ENCODE measurements at regions not wholly inside any gene's neighbourhood (a gene's known extent, or its start where the extent isn't known, plus 50 kb on each side); places are given as distances from the start of the nearest gene placed in this dataset.

- no peak for DNase-seq
These were observed 2117.6 kb downstream of the MAT2B start for GRCh38 chr5:165622864-165623536.

- no peak for DNase-seq
These were observed 2118.9 kb downstream of the MAT2B start for GRCh38 chr5:165624166-165624946.

- no peak for DNase-seq
These were observed 2120.7 kb downstream of the MAT2B start for GRCh38 chr5:165626161-165626560.

GRCh38 chr5:165627548-165628170 is 2122.2 kb downstream of the MAT2B start:
- no peak for DNase-seq

- no peak for DNase-seq
These were observed 2124.9 kb downstream of the MAT2B start for GRCh38 chr5:165630261-165630778.

- DNase-seq: no peak
These were observed 2125.8 kb downstream of the MAT2B start for GRCh38 chr5:165631235-165631634.

GRCh38 chr5:165642366-165642765 is 2136.9 kb downstream of the MAT2B start:
- no peak for DNase-seq

- DNase-seq: no peak
These were observed 2160.4 kb downstream of the MAT2B start for GRCh38 chr5:165665735-165666400.

- no peak for DNase-seq
These were observed 2168.1 kb downstream of the MAT2B start for GRCh38 chr5:165673499-165673898.

GRCh38 chr5:165695796-165696195 is 2190.4 kb downstream of the MAT2B start:
- no peak for DNase-seq

- no peak for DNase-seq
These were observed 2200.5 kb downstream of the MAT2B start for GRCh38 chr5:165705960-165706359.

- no peak for DNase-seq
These were observed 2206.6 kb downstream of the MAT2B start for GRCh38 chr5:165712011-165712410.

- no peak for DNase-seq
These were observed 2209.2 kb downstream of the MAT2B start for GRCh38 chr5:165714598-165714997.

GRCh38 chr5:165720901-165721300 is 2215.5 kb downstream of the MAT2B start:
- DNase-seq: no peak

- DNase-seq: no peak
These were observed 2217.0 kb downstream of the MAT2B start for GRCh38 chr5:165722401-165722800.

- no peak for DNase-seq
These were observed 2218.5 kb downstream of the MAT2B start for GRCh38 chr5:165723931-165724330.

- no peak for DNase-seq
These were observed 2223.0 kb downstream of the MAT2B start for GRCh38 chr5:165728425-165728824.

- no peak for DNase-seq
These were observed 2230.0 kb downstream of the MAT2B start for GRCh38 chr5:165735388-165735787.

GRCh38 chr5:165739079-165739741 is 2233.8 kb downstream of the MAT2B start:
- DNase-seq: no peak

GRCh38 chr5:165757791-165758190 is 2252.4 kb downstream of the MAT2B start:
- no peak for DNase-seq

GRCh38 chr5:165775111-165775510 is 2269.7 kb downstream of the MAT2B start:
- DNase-seq: no peak

GRCh38 chr5:165779505-165779904 is 2274.1 kb downstream of the MAT2B start:
- DNase-seq: no peak

GRCh38 chr5:165780901-165781300 is 2275.5 kb downstream of the MAT2B start:
- DNase-seq: no peak

Data from 8988T (cell line).